ENCODE measurements at regions not wholly inside any gene's neighbourhood (a gene's known extent, or its start where the extent isn't known, plus 50 kb on each side); places are given as distances from the start of the nearest gene placed in this dataset.

GRCh38 chr1:93740157-93740556 is 58.5 kb upstream of the BCAR3 start:
- no peak overlapping the region for H2AFZ ChIP-seq (ENCODE audit: low read length)
- H3K4me2 ChIP-seq (ENCODE audit: low read length), result no peak overlapping the region
- no peaks in the 10 kb centered on the region for H3F3A ChIP-seq (ENCODE audit: insufficient read depth, low read length)
- H3K27ac ChIP-seq (ENCODE audit: low read depth, low read length, poor library complexity, severe bottlenecking), result no peak overlapping the region
- no peaks in the 10 kb centered on the region for H3K79me2 ChIP-seq (ENCODE audit: insufficient read depth, low read length)
- TF ChIP-seq CTCF (IDR thresholded peaks at IDR 0.05; ENCODE audit: low read length), result no peak
- TF ChIP-seq EZH2 (IDR thresholded peaks at IDR 0.05; ENCODE audit: borderline replicate concordance, low read length), result no peak
- no peaks in the 10 kb centered on the region for H4K20me1 ChIP-seq (ENCODE audit: insufficient read depth, low read length)
- H3K9ac ChIP-seq (ENCODE audit: low read length), result no peak overlapping the region
- no peaks in the 10 kb centered on the region for H3K36me3 ChIP-seq (ENCODE audit: insufficient read depth, low read length)
- H3K4me1 ChIP-seq (ENCODE audit: insufficient read depth, low read length, severe bottlenecking), result no peaks in the 10 kb centered on the region
- H3K9me3 ChIP-seq (ENCODE audit: low read length), result no peaks in the 10 kb centered on the region
- H3K4me3 ChIP-seq (ENCODE audit: low read depth, low read length, poor library complexity, severe bottlenecking), result no peak overlapping the region
- no peaks in the 10 kb centered on the region for H3K9me2 ChIP-seq (ENCODE audit: low read depth, low read length)
- H3K27me3 ChIP-seq (ENCODE audit: insufficient read depth, low read length), result 0 out of 2 replicates have a peak, but pooled peaks cover 3% of the 10 kb centered on the region

GRCh38 chr1:93739472-93739871 is 57.8 kb upstream of the BCAR3 start:
- Histone ChIP-seq H3K27me3 (ENCODE audit: insufficient read depth, low read length) (0 out of 2 replicates have a peak, but pooled peaks cover 3% of the 10 kb centered on the region), H3F3A (ENCODE audit: insufficient read depth, low read length) (no peaks in the 10 kb centered on the region), H2AFZ (ENCODE audit: low read length) (no peak overlapping the region), H3K4me3 (ENCODE audit: low read depth, low read length, poor library complexity, severe bottlenecking) (no peak overlapping the region), H3K4me1 (ENCODE audit: insufficient read depth, low read length, severe bottlenecking) (no peaks in the 10 kb centered on the region), H3K79me2 (ENCODE audit: insufficient read depth, low read length) (no peaks in the 10 kb centered on the region), H3K4me2 (ENCODE audit: low read length) (no peak overlapping the region), H3K27ac (ENCODE audit: low read depth, low read length, poor library complexity, severe bottlenecking) (no peak overlapping the region), H3K9me2 (ENCODE audit: low read depth, low read length) (no peaks in the 10 kb centered on the region), H4K20me1 (ENCODE audit: insufficient read depth, low read length) (no peaks in the 10 kb centered on the region), H3K9me3 (ENCODE audit: low read length) (no peaks in the 10 kb centered on the region), H3K9ac (ENCODE audit: low read length) (no peak overlapping the region), H3K36me3 (ENCODE audit: insufficient read depth, low read length) (no peaks in the 10 kb centered on the region)
- TF ChIP-seq EZH2 (IDR thresholded peaks at IDR 0.05; ENCODE audit: borderline replicate concordance, low read length) (no peak), CTCF (IDR thresholded peaks at IDR 0.05; ENCODE audit: low read length) (no peak)

GRCh38 chr1:93738926-93739325 is 57.3 kb upstream of the BCAR3 start:
- no peaks in the 10 kb centered on the region for H3K9me2 ChIP-seq (ENCODE audit: low read depth, low read length)
- no peak overlapping the region for H2AFZ ChIP-seq (ENCODE audit: low read length)
- H3K4me3 ChIP-seq (ENCODE audit: low read depth, low read length, poor library complexity, severe bottlenecking), result no peak overlapping the region
- TF ChIP-seq CTCF (IDR thresholded peaks at IDR 0.05; ENCODE audit: low read length) (no peak), EZH2 (IDR thresholded peaks at IDR 0.05; ENCODE audit: borderline replicate concordance, low read length) (no peak)
- H3K9ac ChIP-seq (ENCODE audit: low read length), result no peak overlapping the region
- H3K79me2 ChIP-seq (ENCODE audit: insufficient read depth, low read length), result no peaks in the 10 kb centered on the region
- H3K9me3 ChIP-seq (ENCODE audit: low read length), result no peaks in the 10 kb centered on the region
- no peak overlapping the region for H3K27ac ChIP-seq (ENCODE audit: low read depth, low read length, poor library complexity, severe bottlenecking)
- H3K36me3 ChIP-seq (ENCODE audit: insufficient read depth, low read length), result no peaks in the 10 kb centered on the region
- H3K4me1 ChIP-seq (ENCODE audit: insufficient read depth, low read length, severe bottlenecking), result no peaks in the 10 kb centered on the region
- H3K27me3 ChIP-seq (ENCODE audit: insufficient read depth, low read length), result 0 out of 2 replicates have a peak, but pooled peaks cover 3% of the 10 kb centered on the region
- H3F3A ChIP-seq (ENCODE audit: insufficient read depth, low read length), result no peaks in the 10 kb centered on the region
- H4K20me1 ChIP-seq (ENCODE audit: insufficient read depth, low read length), result no peaks in the 10 kb centered on the region
- H3K4me2 ChIP-seq (ENCODE audit: low read length), result no peak overlapping the region
